Body of pancreas (tissue), 4 donors: ENCODE measurements at regions not wholly inside any gene's neighbourhood (a gene's known extent, or its start where the extent isn't known, plus 50 kb on each side); places are given as distances from the start of the nearest gene placed in this dataset.

Source experiments
- ATAC-seq: fragments of 150-250 bp; one replicate; pipeline ENCODE4 v1.9.1; 2016
- DNase-seq, 4 donors: peaks; one replicate each; pipeline ENCODE4 v3.0.0-alpha.2; 2019
- H3K27ac ChIP-seq, 4 donors: fragments of 200-600 bp; sonication (generic); 1 replicate in 3 of 4; 2 replicates in 1 of 4; pipeline versions ENCODE4 v1.5.1 to v1.6.1; 2016 to 2019; ENCODE audit warnings: mild to moderate bottlenecking in 1 of 4, mixed read lengths in 1 of 4, moderate library complexity in 1 of 4
- H3K27me3 ChIP-seq, 2 donors: fragments of 200-600 bp; sonication (generic); one replicate each; pipeline ENCODE4 v1.6.0; 2016; ENCODE audit warnings: mild to moderate bottlenecking in 1 of 2
- H3K36me3 ChIP-seq, 2 donors: fragments of 200-600 bp; sonication (generic); replicated peaks in 1 of 2; 2 replicates each; pipeline ENCODE4 v1.5.1; 2016; ENCODE audit warnings: low read depth in 2 of 2; ENCODE audit not compliant: insufficient read depth in 1 of 2
- H3K4me1 ChIP-seq: fragments of 200-600 bp; sonication (generic); one replicate; pipeline ENCODE4 v1.6.0; 2016
- H3K4me3 ChIP-seq, 2 donors: fragments of 200-600 bp; sonication (generic); 1 replicate in 1 of 2; 2 replicates in 1 of 2; pipeline ENCODE4 v1.5.1; 2016 to 2019
- H3K9me3 ChIP-seq, 3 donors: fragments of 200-600 bp; sonication (generic); 1 replicate in 2 of 3; 2 replicates in 1 of 3; pipeline ENCODE4 v1.5.1; 2016
- POLR2A ChIP-seq, 3 donors: fragments of 450-650 bp; IDR thresholded peaks; one replicate each; pipeline ENCODE4 v1.6.1; 2016; ENCODE audit warnings: antibody characterized with exemption in 3 of 3, mild to moderate bottlenecking in 2 of 3
- WGBS, 2 donors: methylation state at CpG; one replicate each; pipeline ENCODE4 v1.1.5; 2017; 5-methylcytosine and 5-hydroxymethylcytosine counted together
- intact Hi-C: fragments of 100-400 bp; cut with DNase I; formaldehyde crosslinking; loops from one replicate; pipeline ENCODE4 v1.15.1; 2023
- TF ChIP-seq, protein P1 (sequence below), 7 experiments: fragments of 450-650 bp in 4 of 7; fragments of 200-600 bp in 3 of 7; sonication (generic) in 3 of 7; IDR thresholded peaks; one replicate each; pipeline ENCODE4 v1.5.1; 2016 to 2019; ENCODE audit warnings: antibody characterized with exemption in 7 of 7

- Histone ChIP-seq H3K4me3 (no peak overlapping the region), H3K36me3 (no peaks in the 10 kb centered on the region), H3K27me3 (no peaks in the 10 kb centered on the region), H3K9me3 (no peaks in the 10 kb centered on the region), H3K4me1 (no peaks in the 10 kb centered on the region), H3K27ac (no peak overlapping the region)
- DNase-seq = no peak
- WGBS, 2 donors = 60 to 70% methylated on average over 2 of the region's 2 CpGs
- TF ChIP-seq, protein P1, sequence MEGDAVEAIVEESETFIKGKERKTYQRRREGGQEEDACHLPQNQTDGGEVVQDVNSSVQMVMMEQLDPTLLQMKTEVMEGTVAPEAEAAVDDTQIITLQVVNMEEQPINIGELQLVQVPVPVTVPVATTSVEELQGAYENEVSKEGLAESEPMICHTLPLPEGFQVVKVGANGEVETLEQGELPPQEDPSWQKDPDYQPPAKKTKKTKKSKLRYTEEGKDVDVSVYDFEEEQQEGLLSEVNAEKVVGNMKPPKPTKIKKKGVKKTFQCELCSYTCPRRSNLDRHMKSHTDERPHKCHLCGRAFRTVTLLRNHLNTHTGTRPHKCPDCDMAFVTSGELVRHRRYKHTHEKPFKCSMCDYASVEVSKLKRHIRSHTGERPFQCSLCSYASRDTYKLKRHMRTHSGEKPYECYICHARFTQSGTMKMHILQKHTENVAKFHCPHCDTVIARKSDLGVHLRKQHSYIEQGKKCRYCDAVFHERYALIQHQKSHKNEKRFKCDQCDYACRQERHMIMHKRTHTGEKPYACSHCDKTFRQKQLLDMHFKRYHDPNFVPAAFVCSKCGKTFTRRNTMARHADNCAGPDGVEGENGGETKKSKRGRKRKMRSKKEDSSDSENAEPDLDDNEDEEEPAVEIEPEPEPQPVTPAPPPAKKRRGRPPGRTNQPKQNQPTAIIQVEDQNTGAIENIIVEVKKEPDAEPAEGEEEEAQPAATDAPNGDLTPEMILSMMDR (IDR thresholded peaks at IDR 0.05) = no peak
- no peak for TF ChIP-seq POLR2A (IDR thresholded peaks at IDR 0.05)
- ATAC-seq = no peak
- intact Hi-C loops = no loop called here
Measured at GRCh38 chr1:238152119-238152518, 261.4 kb upstream of the ZP4 start.

DNA sequence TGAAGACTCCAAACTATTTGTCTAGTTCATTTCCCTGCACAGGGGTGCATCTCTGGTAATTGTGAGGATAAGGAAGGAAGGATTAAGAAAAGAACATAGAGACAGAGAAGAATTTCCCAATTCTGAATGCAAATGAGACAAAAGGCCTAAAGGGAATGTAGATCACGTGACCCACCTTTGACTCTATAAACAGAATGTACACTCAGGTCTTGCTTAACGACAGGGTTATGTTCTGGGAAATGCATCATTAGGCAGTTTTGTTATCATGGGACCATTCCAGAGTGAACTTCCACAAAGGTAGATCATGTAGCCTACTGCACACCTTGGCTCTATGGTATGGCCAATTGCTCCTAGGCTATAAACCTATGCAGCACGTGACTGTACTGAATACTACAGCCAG, 252.3 kb upstream of the ZP4 start:
- H3K9me3 ChIP-seq = no peaks in the 10 kb centered on the region
- no peaks in the 10 kb centered on the region for H3K4me1 ChIP-seq
- intact Hi-C loops = no loop called here
- no peaks in the 10 kb centered on the region for H3K36me3 ChIP-seq
- no peak overlapping the region for H3K4me3 ChIP-seq
- WGBS, 2 donors = 58 to 69% methylated on average over 3 of the region's 3 CpGs
- DNase-seq = no peak
- no peak overlapping the region for H3K27ac ChIP-seq
- no peak for TF ChIP-seq POLR2A (IDR thresholded peaks at IDR 0.05)
- TF ChIP-seq, protein P1 (IDR thresholded peaks at IDR 0.05) = no peak
- no peak for ATAC-seq
- H3K27me3 ChIP-seq = no peaks in the 10 kb centered on the region

- Histone ChIP-seq H3K4me1 (no peaks in the 10 kb centered on the region), H3K27me3 (no peaks in the 10 kb centered on the region), H3K9me3 (no peaks in the 10 kb centered on the region), H3K27ac (no peak overlapping the region), H3K36me3 (no peaks in the 10 kb centered on the region), H3K4me3 (no peak overlapping the region)
- WGBS, 2 donors = 36 to 38% methylated on average over 1 of the region's 1 CpG
- DNase-seq (no peak), ATAC-seq (no peak)
- intact Hi-C loops = no loop called here
- TF ChIP-seq, protein P1 (IDR thresholded peaks at IDR 0.05) = no peak
- TF ChIP-seq POLR2A (IDR thresholded peaks at IDR 0.05) = no peak
Measured at GRCh38 chr1:238141353-238141752, 250.6 kb upstream of the ZP4 start.

DNA sequence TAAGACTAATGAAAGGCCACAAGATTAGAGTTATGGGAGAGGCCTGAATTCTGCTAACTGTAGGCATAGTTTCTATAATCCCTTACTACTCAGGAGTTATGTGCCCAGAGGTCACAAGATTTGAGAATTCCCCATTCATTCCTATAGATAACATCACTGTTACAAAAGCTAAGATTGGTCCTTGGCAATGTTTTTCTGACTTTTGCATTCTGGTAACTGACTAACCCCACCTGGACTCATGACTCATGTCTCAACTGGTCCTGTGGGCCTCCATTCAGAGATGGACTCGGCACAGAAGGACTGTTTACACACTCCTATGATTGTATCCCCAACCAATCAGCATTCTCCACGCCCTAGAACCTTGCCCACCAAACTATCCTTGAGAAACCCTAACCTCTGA, 249.0 kb upstream of the ZP4 start:
- no peak for ATAC-seq
- DNase-seq = no peak

DNA sequence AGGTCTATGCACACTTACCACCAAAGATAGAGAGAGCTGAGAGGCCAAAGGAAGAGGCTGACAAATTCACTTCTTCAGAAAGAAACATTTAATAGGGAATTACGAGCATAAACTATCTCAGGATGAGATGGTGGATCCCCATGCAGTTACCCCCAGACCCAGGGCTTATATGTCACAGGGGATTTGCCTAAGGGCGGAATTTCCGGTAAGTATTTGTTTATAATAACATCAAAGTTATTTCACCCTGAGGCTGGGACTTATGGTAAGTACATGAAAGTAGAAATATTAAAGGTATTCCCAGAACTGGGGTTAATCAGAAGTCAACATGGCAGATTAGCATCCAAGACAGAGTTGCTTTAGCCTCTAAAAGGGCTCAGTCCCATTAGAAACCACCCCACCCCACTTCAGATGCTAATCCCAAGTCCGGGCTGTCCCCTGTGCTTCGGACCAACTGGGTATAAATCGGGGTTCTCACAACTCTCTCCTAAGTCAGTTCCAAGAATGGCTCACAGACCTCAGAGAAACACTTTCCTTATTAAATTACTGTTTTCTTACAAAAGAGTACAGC, 247.4 kb upstream of the ZP4 start:
- TF ChIP-seq, protein P1 (IDR thresholded peaks at IDR 0.05) = no peak
- TF ChIP-seq POLR2A (IDR thresholded peaks at IDR 0.05) = no peak
- H3K4me3 ChIP-seq = no peak overlapping the region
- no peaks in the 10 kb centered on the region for H3K4me1 ChIP-seq
- 78 to 83% methylated on average over 6 of the region's 6 CpGs for WGBS, 2 donors
- H3K27ac ChIP-seq = no peak overlapping the region
- intact Hi-C loops = no loop called here
- DNase-seq (no peak), ATAC-seq (no peak)
- no peaks in the 10 kb centered on the region for H3K36me3 ChIP-seq
- H3K9me3 ChIP-seq = no peaks in the 10 kb centered on the region
- no peaks in the 10 kb centered on the region for H3K27me3 ChIP-seq

More for the DNA sequence above, 249.0 kb upstream of the ZP4 start:
- no peak overlapping the region for H3K27ac ChIP-seq
- no peaks in the 10 kb centered on the region for H3K27me3 ChIP-seq
- H3K4me1 ChIP-seq = no peaks in the 10 kb centered on the region
- no peaks in the 10 kb centered on the region for H3K36me3 ChIP-seq
- H3K4me3 ChIP-seq = no peak overlapping the region
- WGBS, 2 donors = 17 to 23% methylated on average over 2 of the region's 2 CpGs
- no peak for TF ChIP-seq POLR2A (IDR thresholded peaks at IDR 0.05)
- H3K9me3 ChIP-seq = no peaks in the 10 kb centered on the region
- intact Hi-C loops = no loop called here
